ENCODE measurements at regions not wholly inside any gene's neighbourhood (a gene's known extent, or its start where the extent isn't known, plus 50 kb on each side); places are given as distances from the start of the nearest gene placed in this dataset.

- TF ChIP-seq, protein P1, sequence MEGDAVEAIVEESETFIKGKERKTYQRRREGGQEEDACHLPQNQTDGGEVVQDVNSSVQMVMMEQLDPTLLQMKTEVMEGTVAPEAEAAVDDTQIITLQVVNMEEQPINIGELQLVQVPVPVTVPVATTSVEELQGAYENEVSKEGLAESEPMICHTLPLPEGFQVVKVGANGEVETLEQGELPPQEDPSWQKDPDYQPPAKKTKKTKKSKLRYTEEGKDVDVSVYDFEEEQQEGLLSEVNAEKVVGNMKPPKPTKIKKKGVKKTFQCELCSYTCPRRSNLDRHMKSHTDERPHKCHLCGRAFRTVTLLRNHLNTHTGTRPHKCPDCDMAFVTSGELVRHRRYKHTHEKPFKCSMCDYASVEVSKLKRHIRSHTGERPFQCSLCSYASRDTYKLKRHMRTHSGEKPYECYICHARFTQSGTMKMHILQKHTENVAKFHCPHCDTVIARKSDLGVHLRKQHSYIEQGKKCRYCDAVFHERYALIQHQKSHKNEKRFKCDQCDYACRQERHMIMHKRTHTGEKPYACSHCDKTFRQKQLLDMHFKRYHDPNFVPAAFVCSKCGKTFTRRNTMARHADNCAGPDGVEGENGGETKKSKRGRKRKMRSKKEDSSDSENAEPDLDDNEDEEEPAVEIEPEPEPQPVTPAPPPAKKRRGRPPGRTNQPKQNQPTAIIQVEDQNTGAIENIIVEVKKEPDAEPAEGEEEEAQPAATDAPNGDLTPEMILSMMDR (IDR thresholded peaks at IDR 0.05 in 4 of 5, conservative IDR thresholded peaks at IDR 0.05 in 1 of 5): no peak
- TF ChIP-seq POLR2A (IDR thresholded peaks at IDR 0.05): no peak
Observed at GRCh38 chr15:96764501-96764900, 434.0 kb downstream of the NR2F2 start.

Measured in gastrocnemius medialis (tissue), 4 donors.